Suprapubic skin (tissue), 3 donors: ENCODE measurements at regions not wholly inside any gene's neighbourhood (a gene's known extent, or its start where the extent isn't known, plus 50 kb on each side); places are given as distances from the start of the nearest gene placed in this dataset.

Source experiments
- CTCF ChIP-seq, 2 donors: fragments of 200-600 bp in 1 of 2; fragments of 450-650 bp in 1 of 2; sonication (generic) in 1 of 2; IDR thresholded peaks; one replicate each; pipeline ENCODE4 v1.5.1; 2016 to 2019; ENCODE audit warnings: antibody characterized with exemption in 2 of 2, mild to moderate bottlenecking in 1 of 2, moderate library complexity in 1 of 2
- POLR2A ChIP-seq, 2 donors: fragments of 450-650 bp; IDR thresholded peaks; one replicate each; pipeline ENCODE4 v1.6.1; 2017; ENCODE audit warnings: antibody characterized with exemption in 2 of 2, mild to moderate bottlenecking in 2 of 2, moderate library complexity in 2 of 2

- no peak for TF ChIP-seq POLR2A (IDR thresholded peaks at IDR 0.05)
- TF ChIP-seq CTCF (IDR thresholded peaks at IDR 0.05): no peak
These were observed 557.6 kb downstream of the PRR16 start for GRCh38 chr5:121021681-121022080.
